ENCODE measurements at regions not wholly inside any gene's neighbourhood (a gene's known extent, or its start where the extent isn't known, plus 50 kb on each side); places are given as distances from the start of the nearest gene placed in this dataset.

- TF ChIP-seq CTCF (tag by site-specific recombination; IDR thresholded peaks at IDR 0.05) (no peak), MYNN (tag by site-specific recombination; IDR thresholded peaks at IDR 0.05; ENCODE audit: borderline replicate concordance) (no peak), ATF2 (tag by site-specific recombination; IDR thresholded peaks at IDR 0.05; ENCODE audit: low read depth) (no peak), ZNF16 (tag by site-specific recombination; IDR thresholded peaks at IDR 0.05; ENCODE audit: low read depth) (no peak), ZNF585B (tag by site-specific recombination; IDR thresholded peaks at IDR 0.05) (no peak), EGR2 (tag by site-specific recombination; IDR thresholded peaks at IDR 0.05; ENCODE audit: low read depth) (no peak), ZNF292 (tag by site-specific recombination; IDR thresholded peaks at IDR 0.05; ENCODE audit: borderline replicate concordance, low read depth) (no peak), ZNF600 (tag by site-specific recombination; IDR thresholded peaks at IDR 0.05) (no peak), IKZF3 (tag by site-specific recombination; IDR thresholded peaks at IDR 0.05) (no peak), OVOL3 (tag by site-specific recombination; IDR thresholded peaks at IDR 0.05) (no peak), ZNF24 (tag by site-specific recombination; IDR thresholded peaks at IDR 0.05) (no peak), ZBTB11 (tag by site-specific recombination; conservative IDR thresholded peaks at IDR 0.05; ENCODE audit: low read depth) (no peak), ZNF138 (tag by site-specific recombination; IDR thresholded peaks at IDR 0.05; ENCODE audit: borderline replicate concordance) (no peak), ZNF747 (tag by site-specific recombination; IDR thresholded peaks at IDR 0.05) (no peak)
These were observed 81.2 kb downstream of the FAM43A start for GRCh38 chr3:194766845-194767244.
